Upper lobe of left lung (tissue), 6 donors: ENCODE measurements at regions not wholly inside any gene's neighbourhood (a gene's known extent, or its start where the extent isn't known, plus 50 kb on each side); places are given as distances from the start of the nearest gene placed in this dataset.
A peak's percentile ranks its signal among the peaks of the same experiment; 100 is the strongest.

Experiments
- ATAC-seq, 2 donors: fragments of 200-7000 bp; cut with Tn5 transposase; one replicate each; pipeline ENCODE4 v1.9.1; 2022; ENCODE audit warnings: mild to moderate bottlenecking in 2 of 2, moderate library complexity in 2 of 2; ENCODE audit not compliant: low FRiP score in 2 of 2
- DNase-seq, 2 donors: peaks; one replicate each; pipeline ENCODE4 v3.0.0-alpha.2; 2019 to 2020
- H3K27ac ChIP-seq, 4 donors: fragments of 200-600 bp; sonication (generic); one replicate each; pipeline ENCODE4 v1.5.1; 2016 to 2019
- H3K27me3 ChIP-seq, 4 donors: fragments of 200-600 bp; sonication (generic); one replicate each; pipeline ENCODE4 v1.5.1; 2017 to 2019
- H3K36me3 ChIP-seq, 4 donors: fragments of 200-600 bp; sonication (generic); one replicate each; pipeline ENCODE4 v1.5.1; 2016 to 2019
- H3K4me1 ChIP-seq, 4 donors: fragments of 200-600 bp; sonication (generic); one replicate each; pipeline ENCODE4 v1.5.1; 2018 to 2019
- H3K4me3 ChIP-seq, 4 donors: fragments of 200-600 bp; sonication (generic); one replicate each; pipeline ENCODE4 v1.5.1; 2017 to 2019; ENCODE audit warnings: mild to moderate bottlenecking in 2 of 4, moderate library complexity in 1 of 4
- H3K9me3 ChIP-seq, 4 donors: fragments of 200-600 bp; sonication (generic); one replicate each; pipeline ENCODE4 v1.5.1; 2018 to 2019
- CTCF ChIP-seq, 6 experiments: fragments of 450-650 bp in 4 of 6; fragments of 200-600 bp in 2 of 6; sonication (generic) in 2 of 6; IDR thresholded peaks; one replicate each; pipeline ENCODE4 v1.5.1; 2016 to 2019; ENCODE audit warnings: antibody characterized with exemption in 6 of 6
- EP300 ChIP-seq, 4 donors: sonication (generic); formaldehyde crosslinking; IDR thresholded peaks; one replicate each; pipeline ENCODE4 v1.5.1; 2017; ENCODE audit warnings: antibody characterized with exemption in 4 of 4, control low read depth in 2 of 4
- POLR2A ChIP-seq, 4 donors: fragments of 450-650 bp; IDR thresholded peaks; one replicate each; pipeline ENCODE4 v1.5.1; 2016 to 2017; ENCODE audit warnings: antibody characterized with exemption in 4 of 4, mild to moderate bottlenecking in 2 of 4
- POLR2AphosphoS5 ChIP-seq, 2 donors: sonication (generic); formaldehyde crosslinking; IDR thresholded peaks; one replicate each; pipeline ENCODE4 v1.5.1; 2017; ENCODE audit warnings: antibody characterized with exemption in 2 of 2
- WGBS, 2 donors: methylation state at CpG; one replicate each; pipeline ENCODE4 v1.1.5; 2017 to 2018; 5-methylcytosine and 5-hydroxymethylcytosine counted together
- donor health status: DM: no; HTN: no; CAD: no; lungs with moderate emphysema.
- donor health status: DM: no; HTN: yes; CAD: no; lungs with severe emphysema.

- Histone ChIP-seq H3K9me3 (no peaks in the 10 kb centered on the region), H3K36me3 (no peaks in the 10 kb centered on the region), H3K4me3 (no peak overlapping the region), H3K4me1 (peaks cover 0 to 7% (median 3%) of the 10 kb centered on the region in 4 donors), H3K27me3 (no peaks in the 10 kb centered on the region), H3K27ac (no peak overlapping the region)
- DNase-seq (no peak), ATAC-seq (peak in 1 of 2 donors; percentile 57)
- TF ChIP-seq EP300 (IDR thresholded peaks at IDR 0.05) (no peak), CTCF (IDR thresholded peaks at IDR 0.05) (no peak), POLR2A (IDR thresholded peaks at IDR 0.05) (no peak), POLR2AphosphoS5 (IDR thresholded peaks at IDR 0.05) (no peak)
- 48 to 51% methylated on average over 5 of the region's 5 CpGs for WGBS, 2 donors
Observed at GRCh38 chr2:176461098-176461808, 192.0 kb downstream of the MTX2 start.

DNA sequence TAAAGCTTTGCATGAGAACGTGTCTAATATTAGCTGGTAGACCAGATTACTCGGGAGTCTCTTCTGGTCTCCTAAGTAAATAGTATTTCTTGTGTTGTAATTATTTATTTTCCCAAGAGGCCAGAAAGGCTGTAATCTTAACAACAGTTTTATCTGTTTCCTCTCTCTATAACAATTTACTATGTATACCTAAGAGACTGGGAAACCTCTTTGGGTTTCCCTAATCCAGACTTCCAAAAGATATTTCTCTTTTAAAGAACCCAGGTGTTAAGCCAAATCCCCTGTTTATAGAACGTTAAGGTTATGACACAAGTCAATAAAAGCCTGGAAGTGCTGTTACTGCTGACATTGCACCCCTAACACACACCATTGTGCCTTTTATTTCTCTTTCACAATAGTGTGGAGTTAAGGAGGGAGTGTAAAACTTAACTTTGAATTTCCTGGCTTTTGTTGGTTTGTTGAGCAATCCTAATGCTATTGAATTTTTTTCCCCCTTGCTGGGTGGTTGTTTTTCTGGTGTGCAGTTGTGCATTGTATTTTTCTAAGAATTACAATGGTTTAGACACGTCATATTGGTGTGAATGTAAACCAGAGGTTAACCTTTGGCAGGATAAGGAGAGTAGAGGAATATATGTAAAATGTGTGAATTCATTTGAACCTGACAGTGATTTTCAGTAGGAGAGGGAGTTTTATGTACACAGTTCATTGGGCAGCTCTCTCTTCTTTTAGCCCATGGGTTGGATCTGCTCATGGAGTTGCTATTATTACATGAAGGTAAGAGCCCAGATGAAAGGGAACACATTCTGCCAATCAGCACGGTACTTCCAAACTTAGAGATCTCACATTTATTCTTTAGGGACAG is 192.8 kb downstream of the MTX2 start:
- Histone ChIP-seq H3K36me3 (no peaks in the 10 kb centered on the region), H3K27ac (no peak overlapping the region), H3K27me3 (no peaks in the 10 kb centered on the region), H3K4me1 (peaks cover 0 to 7% (median 3%) of the 10 kb centered on the region in 4 donors), H3K4me3 (no peak overlapping the region), H3K9me3 (no peaks in the 10 kb centered on the region)
- WGBS, 2 donors: 43 to 45% methylated on average over 5 of the region's 5 CpGs
- no peak for DNase-seq
- ATAC-seq: peak in 1 of 2 donors; percentile 38
- no peak for TF ChIP-seq CTCF (IDR thresholded peaks at IDR 0.05)
- TF ChIP-seq POLR2A (IDR thresholded peaks at IDR 0.05): no peak
- TF ChIP-seq POLR2AphosphoS5 (IDR thresholded peaks at IDR 0.05): no peak
- TF ChIP-seq EP300 (IDR thresholded peaks at IDR 0.05): no peak

GRCh38 chr2:176463546-176463945 is 194.3 kb downstream of the MTX2 start:
- Histone ChIP-seq H3K36me3 (no peaks in the 10 kb centered on the region), H3K9me3 (no peaks in the 10 kb centered on the region), H3K4me1 (peaks cover 0 to 7% (median 3%) of the 10 kb centered on the region in 4 donors), H3K27me3 (no peaks in the 10 kb centered on the region), H3K27ac (no peak overlapping the region), H3K4me3 (no peak overlapping the region)
- no peak for DNase-seq
- TF ChIP-seq EP300 (IDR thresholded peaks at IDR 0.05): no peak
- no peak for TF ChIP-seq CTCF (IDR thresholded peaks at IDR 0.05)
- TF ChIP-seq POLR2AphosphoS5 (IDR thresholded peaks at IDR 0.05): no peak
- TF ChIP-seq POLR2A (IDR thresholded peaks at IDR 0.05): no peak
- 91 to 97% methylated on average over 3 of the region's 3 CpGs for WGBS, 2 donors
- ATAC-seq: no peak

DNA sequence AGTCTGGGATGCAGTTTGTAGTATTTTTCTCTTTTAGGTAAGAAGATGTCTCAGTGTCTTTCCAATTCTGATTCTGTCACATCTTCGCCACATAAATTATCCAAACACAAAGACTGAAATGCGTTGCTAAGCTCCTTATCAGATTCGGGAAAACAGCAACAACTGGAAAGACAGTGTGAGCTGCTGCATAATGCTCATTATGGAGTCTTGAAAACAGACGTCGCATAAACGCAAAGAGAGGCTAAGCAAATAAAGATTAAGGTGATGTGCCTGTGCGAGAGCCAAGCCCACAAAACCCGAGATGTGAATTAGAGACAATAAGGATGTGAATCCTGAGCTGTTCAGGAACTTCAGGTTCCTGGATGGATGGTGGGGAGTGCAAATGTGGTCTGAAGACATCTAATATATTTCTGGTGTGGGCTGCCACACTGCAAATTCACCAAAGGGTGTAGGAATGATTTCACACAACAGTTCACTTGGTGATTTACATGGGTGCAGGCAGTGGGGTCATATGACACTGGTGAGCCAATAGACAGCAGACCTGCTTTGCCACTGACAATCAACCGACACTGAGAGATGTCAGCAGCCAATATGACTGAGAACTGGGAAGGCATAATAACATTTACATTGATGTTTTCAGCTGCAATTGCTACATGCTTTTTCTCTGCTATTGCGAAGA is 195.8 kb downstream of the MTX2 start:
- Histone ChIP-seq H3K27me3 (no peaks in the 10 kb centered on the region), H3K27ac (no peak overlapping the region), H3K36me3 (no peaks in the 10 kb centered on the region), H3K4me3 (no peak overlapping the region), H3K9me3 (no peaks in the 10 kb centered on the region), H3K4me1 (peaks cover 0 to 7% (median 3%) of the 10 kb centered on the region in 4 donors)
- ATAC-seq (no peak), DNase-seq (no peak)
- TF ChIP-seq CTCF (IDR thresholded peaks at IDR 0.05) (no peak), EP300 (IDR thresholded peaks at IDR 0.05) (no peak), POLR2A (IDR thresholded peaks at IDR 0.05) (no peak), POLR2AphosphoS5 (IDR thresholded peaks at IDR 0.05) (no peak)
- WGBS, 2 donors: 73 to 81% methylated on average over 10 of the region's 10 CpGs
